HepG2 (cell line): ENCODE measurements at regions not wholly inside any gene's neighbourhood (a gene's known extent, or its start where the extent isn't known, plus 50 kb on each side); places are given as distances from the start of the nearest gene placed in this dataset.

Experiments used
- NONO ChIP-seq, 2 experiments: fragments of 450-650 bp in 1 of 2; sonication (generic) in 1 of 2; formaldehyde crosslinking in 1 of 2; IDR thresholded peaks in 1 of 2; conservative IDR thresholded peaks in 1 of 2; 2 replicates each; pipeline versions ENCODE4 v1.6.1 to v1.8.0; 2017 to 2022; ENCODE audit warnings: mild to moderate bottlenecking in 1 of 2, missing genetic modification reagents in 1 of 2, moderate library complexity in 1 of 2
- PAXIP1 ChIP-seq: sonication (generic); formaldehyde crosslinking; conservative IDR thresholded peaks from 2 replicates; pipeline ENCODE4 v1.4.0; 2020; ENCODE audit warnings: mild to moderate bottlenecking, missing genetic modification reagents, moderate library complexity
- PHF8 ChIP-seq: sonication (generic); formaldehyde crosslinking; IDR thresholded peaks from 2 replicates; pipeline ENCODE4 v1.5.0; 2020; ENCODE audit warnings: missing genetic modification reagents
- PRMT3 ChIP-seq: sonication (generic); formaldehyde crosslinking; IDR thresholded peaks from 2 replicates; pipeline ENCODE4 v1.8.1; 2022; ENCODE audit warnings: low read depth, mild to moderate bottlenecking, moderate library complexity, missing genetic modification reagents, borderline replicate concordance
- RFX3 ChIP-seq: IDR thresholded peaks from 2 replicates; pipeline ENCODE4 v1.6.1; 2016; ENCODE audit warnings: missing biosample characterization, missing genetic modification reagents
- THRA ChIP-seq: sonication (generic); formaldehyde crosslinking; IDR thresholded peaks from 2 replicates; pipeline ENCODE4 v1.4.0; 2020; ENCODE audit warnings: missing genetic modification reagents, borderline replicate concordance
- ZKSCAN8 ChIP-seq: IDR thresholded peaks from 2 replicates; pipeline ENCODE4 v1.6.1; 2016; ENCODE audit warnings: borderline replicate concordance, missing genetic modification reagents, missing compliant biosample characterization
- ZNF180 ChIP-seq: sonication (generic); formaldehyde crosslinking; IDR thresholded peaks from 2 replicates; pipeline ENCODE4 v1.4.0; 2020; ENCODE audit warnings: low read depth, missing genetic modification reagents, borderline replicate concordance
- ZNF264 ChIP-seq: sonication (generic); formaldehyde crosslinking; IDR thresholded peaks from 2 replicates; pipeline ENCODE4 v1.4.0; 2020; ENCODE audit warnings: missing genetic modification reagents
- ZNF569 ChIP-seq: sonication (generic); formaldehyde crosslinking; IDR thresholded peaks from 2 replicates; pipeline ENCODE4 v1.5.0; 2020; ENCODE audit warnings: mild to moderate bottlenecking, missing genetic modification reagents, moderate library complexity, borderline replicate concordance
- ZNF619 ChIP-seq: sonication (generic); formaldehyde crosslinking; IDR thresholded peaks from 2 replicates; pipeline ENCODE4 v1.4.0; 2020; ENCODE audit warnings: mild to moderate bottlenecking, missing genetic modification reagents
- ZNF772 ChIP-seq: sonication (generic); formaldehyde crosslinking; IDR thresholded peaks from 2 replicates; pipeline ENCODE4 v1.5.0; 2020; ENCODE audit warnings: mild to moderate bottlenecking, missing genetic modification reagents
- ZSCAN20 ChIP-seq: sonication (generic); formaldehyde crosslinking; IDR thresholded peaks from 2 replicates; pipeline ENCODE4 v1.4.0; 2020; ENCODE audit warnings: missing genetic modification reagents, mild to moderate bottlenecking, borderline replicate concordance
- TF ChIP-seq, protein P1 (sequence below): sonication (generic); formaldehyde crosslinking; IDR thresholded peaks from 2 replicates; pipeline ENCODE4 v1.8.0; 2022; ENCODE audit warnings: mild to moderate bottlenecking, missing genetic modification reagents, borderline replicate concordance
- TF ChIP-seq, protein P2 (sequence below): sonication (generic); formaldehyde crosslinking; IDR thresholded peaks from 2 replicates; pipeline ENCODE4 v1.8.0; 2022; ENCODE audit warnings: mild to moderate bottlenecking, missing genetic modification reagents
- TF ChIP-seq, protein P3 (sequence below): sonication (generic); formaldehyde crosslinking; conservative IDR thresholded peaks from 2 replicates; pipeline ENCODE4 v1.8.0; 2022; ENCODE audit warnings: low read depth, missing genetic modification reagents
- TF ChIP-seq, protein P4 (sequence below): sonication (generic); formaldehyde crosslinking; IDR thresholded peaks from 2 replicates; pipeline ENCODE4 v1.4.0; 2020; ENCODE audit warnings: mild to moderate bottlenecking, missing genetic modification reagents

DNA sequence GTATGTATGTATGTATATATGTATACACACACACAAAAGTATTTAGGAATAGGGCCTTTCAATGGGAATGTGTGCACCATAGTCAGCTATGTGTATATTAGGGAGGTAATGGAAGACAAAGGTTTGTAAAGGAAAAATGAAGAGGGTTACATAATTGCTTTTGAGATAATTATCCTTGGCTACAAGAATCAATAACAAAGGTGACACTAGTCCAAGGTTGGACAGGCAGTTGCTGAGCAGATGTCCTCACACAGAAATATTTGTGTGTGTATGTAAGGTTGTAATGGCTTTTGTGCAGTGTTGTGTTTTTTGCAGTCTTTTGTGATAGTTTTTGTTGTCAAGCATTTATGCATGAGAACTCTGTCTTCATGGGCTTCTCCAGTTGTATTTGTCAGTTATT, 157.9 kb upstream of the MARCKS start (continued):
- TF ChIP-seq PAXIP1 (CRISPR knock-in tag) (peak; percentile 75), RFX3 (CRISPR knock-in tag) (no peak), ZNF569 (CRISPR knock-in tag) (no peak), THRA (CRISPR knock-in tag) (peak; percentile 29; the same call in 1 of the 2 replicates), ZSCAN20 (CRISPR knock-in tag) (no peak), ZNF772 (CRISPR knock-in tag) (no peak), ZNF180 (CRISPR knock-in tag) (no peak), PHF8 (CRISPR knock-in tag) (no peak), ZNF264 (CRISPR knock-in tag) (no peak), PRMT3 (no peak), NONO (IDR thresholded peaks at IDR 0.05) (no peak), NONO (CRISPR knock-in tag; conservative IDR thresholded peaks at IDR 0.05) (no peak), ZNF619 (no peak), ZKSCAN8 (CRISPR knock-in tag) (no peak)
- TF ChIP-seq, protein P1, sequence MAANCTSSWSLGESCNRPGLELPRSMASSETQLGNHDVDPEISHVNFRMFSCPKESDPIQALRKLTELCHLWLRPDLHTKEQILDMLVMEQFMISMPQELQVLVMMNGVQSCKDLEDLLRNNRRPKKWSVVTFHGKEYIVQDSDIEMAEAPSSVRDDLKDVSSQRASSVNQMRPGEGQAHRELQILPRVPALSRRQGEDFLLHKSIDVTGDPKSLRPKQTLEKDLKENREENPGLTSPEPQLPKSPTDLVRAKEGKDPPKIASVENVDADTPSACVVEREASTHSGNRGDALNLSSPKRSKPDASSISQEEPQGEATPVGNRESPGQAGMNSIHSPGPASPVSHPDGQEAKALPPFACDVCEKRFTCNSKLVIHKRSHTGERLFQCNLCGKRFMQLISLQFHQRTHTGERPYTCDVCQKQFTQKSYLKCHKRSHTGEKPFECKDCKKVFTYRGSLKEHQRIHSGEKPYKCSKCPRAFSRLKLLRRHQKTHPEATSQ (CRISPR knock-in tag), result no peak
- TF ChIP-seq, protein P2, sequence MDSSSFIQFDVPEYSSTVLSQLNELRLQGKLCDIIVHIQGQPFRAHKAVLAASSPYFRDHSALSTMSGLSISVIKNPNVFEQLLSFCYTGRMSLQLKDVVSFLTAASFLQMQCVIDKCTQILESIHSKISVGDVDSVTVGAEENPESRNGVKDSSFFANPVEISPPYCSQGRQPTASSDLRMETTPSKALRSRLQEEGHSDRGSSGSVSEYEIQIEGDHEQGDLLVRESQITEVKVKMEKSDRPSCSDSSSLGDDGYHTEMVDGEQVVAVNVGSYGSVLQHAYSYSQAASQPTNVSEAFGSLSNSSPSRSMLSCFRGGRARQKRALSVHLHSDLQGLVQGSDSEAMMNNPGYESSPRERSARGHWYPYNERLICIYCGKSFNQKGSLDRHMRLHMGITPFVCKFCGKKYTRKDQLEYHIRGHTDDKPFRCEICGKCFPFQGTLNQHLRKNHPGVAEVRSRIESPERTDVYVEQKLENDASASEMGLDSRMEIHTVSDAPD, result no peak
- TF ChIP-seq, protein P3, sequence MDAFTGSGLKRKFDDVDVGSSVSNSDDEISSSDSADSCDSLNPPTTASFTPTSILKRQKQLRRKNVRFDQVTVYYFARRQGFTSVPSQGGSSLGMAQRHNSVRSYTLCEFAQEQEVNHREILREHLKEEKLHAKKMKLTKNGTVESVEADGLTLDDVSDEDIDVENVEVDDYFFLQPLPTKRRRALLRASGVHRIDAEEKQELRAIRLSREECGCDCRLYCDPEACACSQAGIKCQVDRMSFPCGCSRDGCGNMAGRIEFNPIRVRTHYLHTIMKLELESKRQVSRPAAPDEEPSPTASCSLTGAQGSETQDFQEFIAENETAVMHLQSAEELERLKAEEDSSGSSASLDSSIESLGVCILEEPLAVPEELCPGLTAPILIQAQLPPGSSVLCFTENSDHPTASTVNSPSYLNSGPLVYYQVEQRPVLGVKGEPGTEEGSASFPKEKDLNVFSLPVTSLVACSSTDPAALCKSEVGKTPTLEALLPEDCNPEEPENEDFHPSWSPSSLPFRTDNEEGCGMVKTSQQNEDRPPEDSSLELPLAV, result no peak
- TF ChIP-seq, protein P4, sequence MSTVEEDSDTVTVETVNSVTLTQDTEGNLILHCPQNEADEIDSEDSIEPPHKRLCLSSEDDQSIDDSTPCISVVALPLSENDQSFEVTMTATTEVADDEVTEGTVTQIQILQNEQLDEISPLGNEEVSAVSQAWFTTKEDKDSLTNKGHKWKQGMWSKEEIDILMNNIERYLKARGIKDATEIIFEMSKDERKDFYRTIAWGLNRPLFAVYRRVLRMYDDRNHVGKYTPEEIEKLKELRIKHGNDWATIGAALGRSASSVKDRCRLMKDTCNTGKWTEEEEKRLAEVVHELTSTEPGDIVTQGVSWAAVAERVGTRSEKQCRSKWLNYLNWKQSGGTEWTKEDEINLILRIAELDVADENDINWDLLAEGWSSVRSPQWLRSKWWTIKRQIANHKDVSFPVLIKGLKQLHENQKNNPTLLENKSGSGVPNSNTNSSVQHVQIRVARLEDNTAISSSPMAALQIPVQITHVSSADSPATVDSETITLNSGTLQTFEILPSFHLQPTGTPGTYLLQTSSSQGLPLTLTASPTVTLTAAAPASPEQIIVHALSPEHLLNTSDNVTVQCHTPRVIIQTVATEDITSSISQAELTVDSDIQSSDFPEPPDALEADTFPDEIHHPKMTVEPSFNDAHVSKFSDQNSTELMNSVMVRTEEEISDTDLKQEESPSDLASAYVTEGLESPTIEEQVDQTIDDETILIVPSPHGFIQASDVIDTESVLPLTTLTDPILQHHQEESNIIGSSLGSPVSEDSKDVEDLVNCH (CRISPR knock-in tag), result no peak
